ENCODE measurements at regions not wholly inside any gene's neighbourhood (a gene's known extent, or its start where the extent isn't known, plus 50 kb on each side); places are given as distances from the start of the nearest gene placed in this dataset.

- no peak for TF ChIP-seq CEBPB (IDR thresholded peaks at IDR 0.05)
- TF ChIP-seq USF1 (IDR thresholded peaks at IDR 0.05), result no peak
- no peak for TF ChIP-seq FOXM1 (IDR thresholded peaks at IDR 0.05; ENCODE audit: borderline replicate concordance, low read depth)
- no peak for TF ChIP-seq EGR1 (IDR thresholded peaks at IDR 0.05)
- no peak for TF ChIP-seq NFIC (IDR thresholded peaks at IDR 0.05)
- no peak for TF ChIP-seq TEAD4 (IDR thresholded peaks at IDR 0.05)
- no peak for TF ChIP-seq EP300 (IDR thresholded peaks at IDR 0.05; ENCODE audit: borderline replicate concordance)
- TF ChIP-seq TAF1 (IDR thresholded peaks at IDR 0.05; ENCODE audit: low read depth), result no peak
- no peak for TF ChIP-seq REST (IDR thresholded peaks at IDR 0.05; ENCODE audit: low read depth)
- TF ChIP-seq YY1 (IDR thresholded peaks at IDR 0.05; ENCODE audit: low read depth), result no peak
- TF ChIP-seq RAD21 (IDR thresholded peaks at IDR 0.05; ENCODE audit: low read depth), result no peak
- TF ChIP-seq ZBTB7A (IDR thresholded peaks at IDR 0.05; ENCODE audit: low read depth), result no peak
- TF ChIP-seq CREB1 (IDR thresholded peaks at IDR 0.05; ENCODE audit: low read depth), result no peak
- no peak for TF ChIP-seq TCF12 (IDR thresholded peaks at IDR 0.05; ENCODE audit: low read depth)
- no peak for TF ChIP-seq MAX (IDR thresholded peaks at IDR 0.05)
Measured at GRCh38 chr1:30815556-30815955, 58.0 kb upstream of the LAPTM5 start.

- TF ChIP-seq YY1 (IDR thresholded peaks at IDR 0.05; ENCODE audit: low read depth) (no peak), EGR1 (IDR thresholded peaks at IDR 0.05) (no peak), CEBPB (IDR thresholded peaks at IDR 0.05) (no peak), ZBTB7A (IDR thresholded peaks at IDR 0.05; ENCODE audit: low read depth) (no peak), REST (IDR thresholded peaks at IDR 0.05; ENCODE audit: low read depth) (no peak), TEAD4 (IDR thresholded peaks at IDR 0.05) (no peak)
Measured at GRCh38 chr1:30814292-30814691, 56.7 kb upstream of the LAPTM5 start.

- TF ChIP-seq USF1 (IDR thresholded peaks at IDR 0.05) (no peak), NFIC (IDR thresholded peaks at IDR 0.05) (no peak), FOXM1 (IDR thresholded peaks at IDR 0.05; ENCODE audit: borderline replicate concordance, low read depth) (no peak), TAF1 (IDR thresholded peaks at IDR 0.05; ENCODE audit: low read depth) (no peak), YY1 (IDR thresholded peaks at IDR 0.05; ENCODE audit: low read depth) (no peak), CREB1 (IDR thresholded peaks at IDR 0.05; ENCODE audit: low read depth) (no peak), TEAD4 (IDR thresholded peaks at IDR 0.05) (no peak), REST (IDR thresholded peaks at IDR 0.05; ENCODE audit: low read depth) (no peak), RAD21 (IDR thresholded peaks at IDR 0.05; ENCODE audit: low read depth) (no peak), ZBTB7A (IDR thresholded peaks at IDR 0.05; ENCODE audit: low read depth) (no peak), EP300 (IDR thresholded peaks at IDR 0.05; ENCODE audit: borderline replicate concordance) (no peak), EGR1 (IDR thresholded peaks at IDR 0.05) (no peak), MAX (IDR thresholded peaks at IDR 0.05) (no peak), CEBPB (IDR thresholded peaks at IDR 0.05) (no peak), TCF12 (IDR thresholded peaks at IDR 0.05; ENCODE audit: low read depth) (no peak)
Measured at GRCh38 chr1:30812076-30812475, 54.5 kb upstream of the LAPTM5 start.

GRCh38 chr1:30811187-30811586, 53.6 kb upstream of the LAPTM5 start:
- TF ChIP-seq TEAD4 (IDR thresholded peaks at IDR 0.05), result no peak
- no peak for TF ChIP-seq RAD21 (IDR thresholded peaks at IDR 0.05; ENCODE audit: low read depth)
- no peak for TF ChIP-seq ZBTB7A (IDR thresholded peaks at IDR 0.05; ENCODE audit: low read depth)
- TF ChIP-seq CEBPB (IDR thresholded peaks at IDR 0.05), result no peak
- TF ChIP-seq FOXM1 (IDR thresholded peaks at IDR 0.05; ENCODE audit: borderline replicate concordance, low read depth), result no peak
- TF ChIP-seq REST (IDR thresholded peaks at IDR 0.05; ENCODE audit: low read depth), result no peak
- TF ChIP-seq TAF1 (IDR thresholded peaks at IDR 0.05; ENCODE audit: low read depth), result no peak
- TF ChIP-seq YY1 (IDR thresholded peaks at IDR 0.05; ENCODE audit: low read depth), result no peak
- no peak for TF ChIP-seq NFIC (IDR thresholded peaks at IDR 0.05)
